ENCODE measurements at regions not wholly inside any gene's neighbourhood (a gene's known extent, or its start where the extent isn't known, plus 50 kb on each side); places are given as distances from the start of the nearest gene placed in this dataset.
A peak's percentile ranks its signal among the peaks of the same experiment; 100 is the strongest.

DNA sequence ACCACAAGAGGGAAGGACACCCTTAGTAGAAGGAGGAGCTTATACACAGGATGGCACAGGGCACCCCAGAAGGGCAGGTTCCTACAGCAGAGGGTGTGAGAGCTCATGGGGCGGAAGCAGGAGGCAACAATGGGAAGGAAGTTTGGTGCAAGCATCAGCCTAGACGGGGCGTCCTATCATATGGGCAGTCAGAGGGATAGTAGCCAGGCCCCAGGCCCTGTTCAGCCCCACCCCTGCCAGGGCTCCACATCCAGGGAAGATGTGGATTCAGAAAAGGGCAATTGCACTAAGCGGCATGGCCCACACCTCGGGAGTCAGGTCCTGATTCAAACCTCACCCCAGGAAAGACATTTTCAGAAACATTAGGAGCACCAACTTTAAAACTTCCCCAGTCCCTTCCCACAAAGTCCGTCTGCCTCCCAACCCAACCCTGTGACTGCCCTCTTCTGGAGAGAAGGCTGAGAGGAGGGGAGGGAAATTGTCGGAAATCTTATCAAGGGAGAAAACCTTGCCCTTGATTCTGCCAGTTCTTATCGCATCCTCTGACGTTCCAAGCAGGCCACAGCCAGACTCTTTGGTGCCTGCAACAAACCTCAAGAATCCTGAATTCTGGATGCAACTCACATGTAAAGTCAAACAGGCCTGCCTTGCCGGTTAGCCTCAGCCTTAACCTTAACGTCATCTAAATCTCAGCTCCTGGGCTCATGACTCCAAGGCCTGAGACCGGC, 198.8 kb upstream of the CDH5 start:
- no peak for DNase-seq

GRCh38 chr16:66166490-66166889, 200.0 kb upstream of the CDH5 start:
- DNase-seq: no peak

- no peak for DNase-seq
Measured at GRCh38 chr16:66165879-66166278, 200.6 kb upstream of the CDH5 start.

- no peak for DNase-seq
Measured at GRCh38 chr16:66164581-66165247, 201.8 kb upstream of the CDH5 start.

DNA sequence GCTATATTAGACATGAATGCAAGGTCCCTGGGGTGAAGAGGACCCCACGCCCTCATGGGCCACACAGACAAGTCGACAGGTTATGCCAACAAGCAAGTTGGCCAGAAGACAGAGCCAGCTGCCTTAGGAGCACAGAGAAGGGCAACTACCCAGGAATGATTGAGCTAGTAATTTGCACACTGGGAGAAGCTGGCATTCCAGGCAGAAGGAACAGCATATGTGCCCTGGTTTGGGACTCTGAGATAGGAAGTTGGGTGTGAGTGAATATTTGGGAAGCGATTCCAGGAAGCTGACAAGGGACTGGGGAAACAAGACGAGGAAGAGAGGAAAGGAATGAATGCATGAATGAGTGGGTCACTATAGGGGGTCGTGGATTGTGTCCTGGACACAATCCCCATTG, 203.7 kb upstream of the CDH5 start:
- DNase-seq: no peak

DNA sequence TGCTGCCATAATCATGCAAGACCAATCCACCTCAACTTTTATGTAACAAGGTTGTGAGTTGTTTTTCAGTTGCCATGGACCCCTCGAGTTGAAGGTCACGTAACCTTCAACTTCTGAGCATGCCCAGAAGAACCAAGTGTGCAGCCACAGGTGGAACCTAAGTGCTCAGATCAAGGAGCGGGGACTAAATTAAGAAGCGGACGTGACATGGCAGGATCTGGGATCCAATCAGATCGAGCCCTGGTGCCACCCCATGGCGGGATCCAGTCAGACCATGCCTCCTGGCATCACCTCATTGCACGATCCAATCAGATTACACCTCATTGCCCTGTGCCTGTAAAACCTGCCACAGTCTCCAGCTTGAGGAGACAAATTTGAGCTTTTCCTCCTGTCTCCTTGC, 204.5 kb upstream of the CDH5 start:
- DNase-seq: no peak

GRCh38 chr16:66161269-66161668, 205.2 kb upstream of the CDH5 start:
- no peak for DNase-seq

- DNase-seq: no peak
Measured at GRCh38 chr16:66159987-66160386, 206.5 kb upstream of the CDH5 start.

DNA sequence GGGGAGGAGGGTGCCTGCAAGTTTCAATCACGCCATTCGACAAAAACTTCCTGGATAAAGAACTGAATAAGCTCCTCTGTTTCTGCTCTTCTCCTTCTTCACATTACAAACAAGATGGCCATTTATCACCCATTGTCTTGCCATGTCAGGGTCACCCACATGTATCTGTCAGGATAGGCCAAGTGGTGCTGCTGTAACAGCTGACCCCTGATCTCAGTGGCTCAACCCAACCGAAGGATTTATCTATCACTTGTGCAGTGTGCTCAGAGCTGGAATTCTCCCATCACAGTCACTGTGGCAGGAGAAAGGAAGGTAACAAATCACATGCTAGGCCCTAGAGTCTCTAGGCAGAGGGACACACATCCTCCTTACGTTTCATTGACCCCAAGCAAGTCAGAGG, 210.0 kb upstream of the CDH5 start:
- no peak for DNase-seq

- DNase-seq: no peak
Measured at GRCh38 chr16:66155933-66156332, 210.6 kb upstream of the CDH5 start.

DNA sequence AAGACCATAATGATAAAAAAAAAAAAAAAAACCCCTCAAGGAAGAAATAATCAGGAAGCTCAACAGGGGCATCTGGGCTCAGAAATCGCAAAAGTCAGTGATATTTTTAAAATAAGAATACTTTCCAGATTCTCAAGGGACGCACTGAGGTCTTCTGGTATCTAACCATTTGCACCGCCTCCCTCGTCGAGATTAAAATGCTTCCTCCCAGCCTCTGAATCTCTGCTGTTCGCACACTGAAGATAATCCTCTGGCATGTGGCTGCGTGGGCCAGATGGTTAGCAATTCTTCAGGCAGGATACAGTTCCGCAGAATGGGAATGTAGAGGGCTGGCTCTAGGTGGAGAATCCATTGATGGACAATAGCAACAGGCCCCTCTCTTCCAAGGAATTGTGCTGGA, 211.7 kb upstream of the CDH5 start:
- no peak for DNase-seq

GRCh38 chr16:66152823-66153393, 213.6 kb upstream of the CDH5 start:
- no peak for DNase-seq

- DNase-seq: no peak
Measured at GRCh38 chr16:66152181-66152580, 214.3 kb upstream of the CDH5 start.

GRCh38 chr16:66150698-66151482, 215.6 kb upstream of the CDH5 start:
- no peak for DNase-seq

DNA sequence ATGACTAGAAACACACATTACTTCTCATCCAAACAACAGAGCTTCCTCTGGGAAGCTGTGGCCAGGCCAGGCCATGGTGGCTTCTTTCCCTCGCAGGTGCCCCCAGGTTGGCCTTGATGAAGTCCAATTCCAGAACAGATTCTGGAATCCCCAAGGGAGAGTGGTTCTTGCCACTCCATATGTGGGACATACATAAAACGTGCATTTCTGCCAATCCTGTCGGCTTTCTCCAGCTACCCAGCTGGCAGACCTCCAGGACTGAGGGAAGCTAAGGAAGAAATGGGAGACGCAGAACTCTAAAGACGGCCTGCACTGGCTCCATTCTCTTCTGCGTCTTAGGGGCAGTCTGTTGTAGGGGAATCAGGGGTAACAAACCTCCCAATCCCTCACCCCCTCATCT, 219.2 kb upstream of the CDH5 start:
- DNase-seq: no peak

DNA sequence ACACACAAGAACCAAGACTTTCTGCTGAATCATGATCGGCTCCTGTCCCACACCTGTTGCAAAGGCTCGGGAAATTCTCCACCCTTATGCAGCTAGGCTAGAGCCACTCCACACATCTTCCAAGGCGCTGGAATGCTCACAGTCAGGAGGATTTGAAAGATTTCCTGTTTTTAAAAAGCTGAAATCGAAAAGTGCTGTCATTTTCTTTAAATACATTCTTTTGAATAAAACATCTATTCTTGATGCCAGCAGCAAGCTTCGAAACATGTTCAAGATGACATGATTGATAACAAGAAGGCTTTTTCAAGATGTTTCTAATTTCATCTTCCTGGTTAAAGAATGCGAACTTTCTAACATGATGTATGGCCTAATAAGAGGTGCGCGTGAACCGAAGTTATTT, 219.7 kb upstream of the CDH5 start:
- no peak for DNase-seq

DNA sequence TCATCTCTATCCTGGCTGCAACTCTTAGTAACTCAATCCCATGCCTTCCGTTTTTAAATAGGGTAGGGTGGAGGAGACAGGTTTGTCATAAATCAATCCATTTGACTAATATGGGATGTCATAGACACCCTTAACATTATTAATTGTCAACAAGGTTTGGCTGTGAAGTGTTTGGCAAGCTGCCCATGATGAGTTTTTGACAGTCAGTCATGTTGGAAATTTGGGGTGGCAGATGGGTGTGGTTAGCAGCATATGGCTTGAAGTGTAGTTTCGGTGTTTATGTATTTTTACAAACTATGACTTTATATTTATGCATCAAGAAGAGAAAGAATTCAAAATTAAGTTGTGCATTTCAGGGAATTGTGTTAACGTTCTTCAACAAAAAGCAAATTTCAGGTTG, 221.8 kb upstream of the CDH5 start:
- DNase-seq: peak; percentile 85

DNA sequence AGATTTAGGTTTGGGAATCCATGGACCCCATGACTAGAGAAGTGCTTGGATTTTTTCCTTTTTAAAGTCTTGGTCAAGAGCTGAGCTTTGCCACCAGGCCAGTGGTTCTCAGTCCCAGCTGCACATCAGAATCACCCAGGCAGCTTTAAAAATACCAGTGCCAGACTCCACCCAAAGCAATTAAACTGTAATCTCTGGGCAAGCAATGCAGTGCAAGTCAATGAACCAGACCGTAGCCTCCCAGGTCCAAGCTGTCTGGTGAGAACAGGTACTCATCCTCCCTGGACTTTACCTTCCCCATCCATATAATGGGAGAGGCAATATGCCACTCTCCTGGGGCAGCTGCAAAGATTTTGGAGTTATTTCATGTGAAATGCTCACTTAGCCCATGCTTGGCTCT, 223.1 kb upstream of the CDH5 start:
- no peak for DNase-seq

DNA sequence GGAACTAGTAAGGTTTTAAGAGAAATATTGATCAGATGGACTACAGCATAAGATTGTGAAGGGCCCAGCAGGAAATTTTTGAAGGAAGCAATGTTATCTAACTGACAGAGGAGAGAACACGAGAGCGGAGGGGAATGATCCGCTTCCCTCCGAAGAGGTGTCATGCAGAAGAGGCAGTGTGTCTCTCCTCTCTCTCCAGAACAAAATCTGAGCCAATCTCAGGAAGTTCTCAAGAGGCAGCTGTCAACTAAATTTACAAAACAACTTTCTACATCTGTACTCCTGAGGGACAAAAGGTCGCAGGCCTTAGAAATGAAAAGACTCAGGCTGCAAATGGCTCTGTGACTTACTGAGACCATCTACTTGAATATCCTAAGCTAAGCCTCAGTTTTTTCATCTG, 224.6 kb upstream of the CDH5 start:
- DNase-seq: no peak

GRCh38 chr16:66137853-66138252, 228.6 kb upstream of the CDH5 start:
- no peak for DNase-seq

DNA sequence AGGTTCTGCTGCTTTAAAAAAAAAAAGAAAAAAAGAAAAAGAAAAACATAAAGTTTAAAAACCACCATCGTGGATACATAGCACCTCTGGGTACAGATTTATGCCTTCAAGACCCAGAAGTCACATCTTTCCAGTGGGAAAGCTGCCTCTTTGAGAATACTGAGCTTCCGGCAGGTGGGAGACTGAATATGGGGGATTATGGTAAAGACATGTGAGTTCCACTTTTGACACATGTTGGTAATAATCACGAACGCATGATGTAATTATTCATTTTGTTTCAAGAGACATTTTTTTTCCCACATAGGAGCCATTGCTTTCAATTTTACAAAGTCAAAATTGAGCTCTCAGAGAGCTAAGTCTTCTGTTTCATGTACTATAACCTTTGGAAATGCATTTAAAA, 229.7 kb upstream of the CDH5 start:
- no peak for DNase-seq

GRCh38 chr16:66135838-66136237, 230.7 kb upstream of the CDH5 start:
- DNase-seq: no peak

GRCh38 chr16:66135421-66135831, 231.1 kb upstream of the CDH5 start:
- no peak for DNase-seq

DNA sequence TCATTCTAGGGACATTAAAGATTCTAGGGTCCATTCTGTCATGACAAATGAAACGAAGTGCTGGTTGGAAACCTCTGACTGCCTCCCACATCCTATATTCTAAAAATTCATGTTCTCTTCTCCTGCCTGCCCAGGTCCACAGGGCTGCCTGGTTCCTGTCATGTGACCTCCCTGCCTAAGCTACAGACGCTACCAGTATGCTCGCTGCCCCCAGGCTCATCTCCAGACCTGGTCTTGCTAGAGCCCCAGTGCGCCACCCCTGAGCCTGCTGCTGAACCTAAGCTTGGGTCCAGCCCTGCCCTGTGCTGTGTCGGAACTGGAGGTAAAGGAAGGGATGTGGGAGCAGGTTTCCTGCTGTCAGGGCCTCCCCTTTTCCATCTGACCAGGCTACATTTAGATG, 231.6 kb upstream of the CDH5 start:
- no peak for DNase-seq
